Activated naive CD8-positive, alpha-beta T cell treated with anti-CD3 and anti-CD28 coated beads, Interleukin-2, amount 50 U/mL, for 24 hours (primary cell): ENCODE measurements at regions not wholly inside any gene's neighbourhood (a gene's known extent, or its start where the extent isn't known, plus 50 kb on each side); places are given as distances from the start of the nearest gene placed in this dataset.

Source experiments
- ATAC-seq: fragments of 150-1000 bp; cut with Tn5 transposase; one replicate; pipeline ENCODE4 v1.10.0; 2021
- DNase-seq: peaks from one replicate; pipeline ENCODE4 v3.0.0; 2021
- H3K27ac Mint-ChIP-seq: one replicate; pipeline ENCODE4 v1.8.0; 2021; ENCODE audit warnings: mild to moderate bottlenecking, mixed read lengths
- H3K27me3 Mint-ChIP-seq: one replicate; pipeline ENCODE4 v1.8.0; 2021; ENCODE audit warnings: mixed read lengths
- H3K36me3 Mint-ChIP-seq: one replicate; pipeline ENCODE4 v1.8.0; 2021; ENCODE audit warnings: low read depth, mixed read lengths
- H3K4me1 Mint-ChIP-seq: one replicate; pipeline ENCODE4 v1.8.0; 2021; ENCODE audit warnings: mixed read lengths
- H3K4me3 Mint-ChIP-seq: one replicate; pipeline ENCODE4 v1.8.0; 2021; ENCODE audit warnings: mild to moderate bottlenecking, moderate library complexity, mixed read lengths
- H3K9me3 Mint-ChIP-seq: one replicate; pipeline ENCODE4 v1.8.0; 2021; ENCODE audit warnings: mixed read lengths

DNA sequence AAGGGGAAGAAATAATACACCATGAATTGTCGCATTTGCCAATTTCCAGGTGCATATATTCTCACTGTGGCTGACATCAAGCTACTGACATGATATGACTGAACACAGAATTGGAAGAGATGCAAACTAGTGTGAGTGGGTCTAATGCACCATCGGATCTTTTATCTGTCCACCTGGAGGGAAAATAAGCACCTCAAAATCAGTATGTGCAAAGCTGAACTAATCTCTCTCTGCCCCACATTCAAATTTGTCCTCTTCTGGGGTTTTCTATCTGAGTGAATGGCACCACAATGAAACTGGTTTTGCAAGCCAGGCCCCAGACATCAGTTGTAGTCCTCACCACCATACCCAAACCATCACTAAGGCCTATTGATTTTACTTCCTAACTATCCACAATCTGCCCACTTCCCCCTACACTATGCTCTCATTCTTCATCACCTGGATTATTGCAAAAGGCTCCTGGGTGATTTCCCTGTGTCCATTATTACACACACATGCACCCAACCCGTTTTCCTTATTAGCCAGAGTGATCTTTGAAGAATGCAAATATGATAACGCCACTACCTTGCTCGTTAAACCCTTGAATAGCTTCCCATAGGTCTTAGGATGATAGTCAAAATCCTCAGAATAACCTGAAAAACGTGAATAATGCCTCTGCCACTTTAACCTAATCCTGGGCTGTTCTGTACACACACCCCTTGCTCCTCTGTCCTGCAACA lies 159.0 kb upstream of the GMDS start:
- H3K27me3 Mint-ChIP-seq: no peaks in the 10 kb centered on the region
- peaks cover 3% of the 10 kb centered on the region for H3K9me3 Mint-ChIP-seq
- ATAC-seq: no peak
- H3K4me1 Mint-ChIP-seq: no peaks in the 10 kb centered on the region
- H3K36me3 Mint-ChIP-seq: peaks cover 2% of the 10 kb centered on the region
- H3K4me3 Mint-ChIP-seq: no peak overlapping the region
- H3K27ac Mint-ChIP-seq: no peak overlapping the region
- DNase-seq: no peak

DNA sequence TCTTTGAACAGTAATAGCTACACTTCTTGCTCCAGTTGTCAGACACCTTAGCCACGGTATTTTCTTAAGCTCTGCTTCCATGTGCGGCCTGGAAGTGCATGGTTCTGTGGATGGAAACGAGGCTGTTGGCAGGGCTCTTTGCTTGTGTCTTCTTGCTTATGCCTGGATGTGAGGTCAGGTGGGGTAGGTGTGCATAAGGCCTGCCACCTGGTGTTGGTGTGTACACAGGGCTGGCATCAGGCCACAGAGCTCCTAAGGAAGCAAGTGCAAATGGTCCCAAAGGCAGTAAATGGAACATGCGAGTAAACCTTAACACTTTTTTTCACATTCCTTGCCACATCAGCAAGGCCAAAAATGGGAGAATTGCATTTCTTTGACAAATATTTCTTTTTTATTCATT lies 158.1 kb upstream of the GMDS start:
- no peak for ATAC-seq
- DNase-seq: no peak
- peaks cover 3% of the 10 kb centered on the region for H3K9me3 Mint-ChIP-seq
- H3K4me1 Mint-ChIP-seq: no peaks in the 10 kb centered on the region
- no peaks in the 10 kb centered on the region for H3K27me3 Mint-ChIP-seq
- no peak overlapping the region for H3K27ac Mint-ChIP-seq
- no peak overlapping the region for H3K4me3 Mint-ChIP-seq
- peaks cover 2% of the 10 kb centered on the region for H3K36me3 Mint-ChIP-seq

DNA sequence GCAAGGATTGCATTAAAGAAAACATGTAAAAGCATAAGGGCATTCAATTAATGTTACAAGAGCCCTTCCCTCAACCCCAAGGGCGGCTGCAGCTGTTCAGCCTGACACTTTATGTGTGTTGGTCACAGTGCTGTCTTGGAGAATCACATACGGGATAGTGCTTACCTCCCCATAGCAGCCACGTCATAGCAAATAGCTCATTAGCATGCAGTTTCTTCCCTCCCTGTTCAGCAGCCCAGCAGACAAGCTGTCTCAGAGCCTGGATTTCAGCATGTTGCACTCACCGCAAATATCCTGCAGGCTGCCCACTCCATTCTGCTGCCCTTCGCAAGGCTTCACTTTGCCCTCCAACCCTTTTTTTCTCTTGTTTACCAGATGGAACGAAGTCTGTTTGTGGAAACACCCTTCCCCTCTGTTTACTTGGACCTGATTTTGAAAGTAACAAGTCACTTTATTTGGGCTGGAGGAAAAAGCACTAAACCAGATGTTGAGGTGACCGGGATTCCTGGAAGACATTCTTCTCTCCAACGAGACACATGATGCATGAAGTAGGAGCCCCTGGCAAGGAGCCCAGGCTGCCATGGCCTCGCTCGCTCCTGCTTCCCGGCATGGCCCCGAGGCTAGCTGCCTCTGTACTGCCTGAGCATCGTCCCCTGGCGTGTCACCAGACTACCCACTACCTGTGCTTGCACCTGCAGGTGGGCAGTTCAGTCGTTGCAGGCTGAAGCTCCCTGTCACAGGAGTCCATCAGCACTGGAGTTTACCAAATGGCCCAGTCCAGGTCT lies 151.6 kb upstream of the GMDS start:
- Mint-ChIP-seq H3K27ac (no peak overlapping the region), H3K4me3 (no peak overlapping the region), H3K4me1 (no peaks in the 10 kb centered on the region), H3K27me3 (no peaks in the 10 kb centered on the region), H3K36me3 (peaks cover 3% of the 10 kb centered on the region), H3K9me3 (peaks cover 3% of the 10 kb centered on the region)
- DNase-seq: no peak
- no peak for ATAC-seq

DNA sequence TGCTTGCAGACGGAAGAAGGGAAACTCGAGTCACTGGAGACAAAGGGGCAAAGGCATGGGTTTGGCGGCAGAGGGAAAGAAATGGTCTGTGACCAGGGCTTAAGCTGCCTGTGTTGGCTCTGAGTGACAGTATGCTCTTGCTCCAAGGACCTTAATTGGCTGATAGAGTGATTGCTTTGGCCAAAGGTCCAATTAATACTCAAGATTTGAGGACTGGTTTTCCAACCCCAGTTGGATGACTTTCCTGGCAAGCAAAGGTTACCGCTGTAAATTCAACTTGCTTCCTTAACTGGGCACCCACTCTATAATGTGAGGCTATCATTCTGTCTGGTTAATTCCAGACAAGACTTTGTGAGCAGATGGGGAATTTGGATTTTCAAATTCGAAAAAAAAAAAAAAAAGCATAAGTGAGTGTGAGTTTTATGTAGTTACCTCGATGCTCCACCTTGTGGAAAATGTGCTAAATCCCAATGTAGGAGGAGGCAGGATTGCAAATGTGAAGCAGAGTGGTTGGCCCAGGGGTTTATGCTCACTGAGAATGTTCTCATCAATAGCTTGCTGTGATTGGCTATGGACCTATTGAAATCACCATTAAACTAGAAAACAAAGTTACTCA lies 150.7 kb upstream of the GMDS start:
- H3K27me3 Mint-ChIP-seq: no peaks in the 10 kb centered on the region
- DNase-seq (no peak), ATAC-seq (no peak)
- no peak overlapping the region for H3K4me3 Mint-ChIP-seq
- H3K4me1 Mint-ChIP-seq: no peaks in the 10 kb centered on the region
- peaks cover 3% of the 10 kb centered on the region for H3K36me3 Mint-ChIP-seq
- no peak overlapping the region for H3K27ac Mint-ChIP-seq
- H3K9me3 Mint-ChIP-seq: peaks cover 3% of the 10 kb centered on the region

DNA sequence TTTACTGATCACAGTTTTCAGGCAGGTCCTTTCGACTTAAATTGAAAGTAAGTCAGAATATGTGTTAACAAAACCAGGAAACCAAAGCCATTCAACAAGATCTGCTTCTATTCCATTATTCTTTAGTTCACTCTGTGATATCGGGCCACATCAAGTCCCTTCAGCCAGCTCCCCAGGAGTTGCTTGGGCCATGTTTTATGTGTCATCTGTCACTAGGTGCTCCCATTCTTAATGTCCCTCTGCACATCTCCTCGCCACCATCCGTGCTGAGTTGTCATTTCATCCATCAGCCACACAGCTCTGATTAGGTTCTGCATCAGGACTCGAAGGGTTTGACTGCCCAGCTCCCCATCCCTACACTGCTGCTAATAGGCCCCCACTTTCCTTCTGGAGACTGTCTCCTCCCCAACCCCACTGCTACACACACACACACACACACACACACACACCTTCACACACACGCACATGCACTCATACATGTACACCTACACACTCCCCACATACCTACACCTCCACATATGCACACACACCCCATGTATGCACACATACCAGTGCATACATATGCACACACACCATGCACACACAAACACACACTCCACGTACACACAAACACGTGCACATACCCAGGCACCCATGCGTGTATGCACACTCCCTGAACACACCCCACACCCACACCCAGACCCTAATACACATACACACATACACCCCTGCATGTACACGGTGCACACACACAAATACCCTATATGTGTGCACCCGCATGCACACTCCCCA lies 143.3 kb upstream of the GMDS start:
- Mint-ChIP-seq H3K27me3 (no peaks in the 10 kb centered on the region), H3K27ac (no peak overlapping the region), H3K4me1 (peaks cover 2% of the 10 kb centered on the region), H3K9me3 (peaks cover 11% of the 10 kb centered on the region), H3K4me3 (no peak overlapping the region), H3K36me3 (peaks cover 4% of the 10 kb centered on the region)
- ATAC-seq: no peak
- no peak for DNase-seq

DNA sequence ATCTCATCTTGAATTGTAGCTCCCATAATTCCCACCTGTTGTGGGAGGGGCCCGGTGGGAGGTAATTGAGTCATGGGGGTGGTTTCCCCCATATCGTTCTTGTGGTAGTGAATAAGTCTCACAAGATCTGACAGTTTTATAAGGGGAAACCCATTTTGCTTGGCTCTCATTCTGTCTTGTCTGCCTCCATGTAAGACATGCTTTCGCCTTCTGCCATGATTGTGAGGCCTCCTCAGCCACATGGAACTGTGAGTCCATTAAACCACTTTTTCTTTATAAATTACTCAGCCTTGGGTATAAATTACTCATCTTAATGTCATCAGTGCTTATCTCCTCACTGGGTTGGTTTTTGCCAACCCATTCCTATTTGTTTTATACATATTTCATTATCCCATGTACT lies 142.0 kb upstream of the GMDS start:
- Mint-ChIP-seq H3K4me3 (no peak overlapping the region), H3K36me3 (peaks cover 4% of the 10 kb centered on the region), H3K27ac (no peak overlapping the region), H3K27me3 (no peaks in the 10 kb centered on the region), H3K9me3 (peaks cover 11% of the 10 kb centered on the region), H3K4me1 (peaks cover 2% of the 10 kb centered on the region)
- ATAC-seq: peak; percentile 76
- peak; percentile 6 for DNase-seq

DNA sequence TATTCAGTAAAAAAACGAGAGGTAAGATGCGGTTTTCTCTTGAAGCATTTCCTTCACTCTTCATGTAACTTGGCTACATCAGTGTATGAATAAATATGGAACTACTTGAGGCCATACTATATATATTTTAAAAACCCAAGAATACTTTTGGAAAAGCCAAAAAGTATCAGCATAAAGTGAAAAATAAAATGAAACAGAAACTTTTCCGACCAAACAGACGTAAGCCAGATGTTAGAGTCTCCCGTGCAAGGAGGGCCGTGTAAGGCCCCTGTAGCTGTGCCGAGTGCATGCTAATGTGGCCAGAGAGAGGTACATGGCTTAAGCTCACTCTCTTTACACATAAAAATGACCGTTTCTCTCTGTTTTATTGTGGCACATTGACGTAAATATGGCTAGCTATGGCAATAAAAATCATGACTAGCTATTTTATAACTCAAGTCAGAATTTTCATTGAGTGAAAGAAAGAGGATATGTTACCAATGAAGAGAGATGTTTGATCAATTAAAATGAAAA lies 140.1 kb upstream of the GMDS start:
- DNase-seq: no peak
- Mint-ChIP-seq H3K4me1 (peaks cover 2% of the 10 kb centered on the region), H3K9me3 (peaks cover 11% of the 10 kb centered on the region), H3K4me3 (no peak overlapping the region), H3K27ac (no peak overlapping the region), H3K27me3 (no peaks in the 10 kb centered on the region), H3K36me3 (peaks cover 4% of the 10 kb centered on the region)
- no peak for ATAC-seq

DNA sequence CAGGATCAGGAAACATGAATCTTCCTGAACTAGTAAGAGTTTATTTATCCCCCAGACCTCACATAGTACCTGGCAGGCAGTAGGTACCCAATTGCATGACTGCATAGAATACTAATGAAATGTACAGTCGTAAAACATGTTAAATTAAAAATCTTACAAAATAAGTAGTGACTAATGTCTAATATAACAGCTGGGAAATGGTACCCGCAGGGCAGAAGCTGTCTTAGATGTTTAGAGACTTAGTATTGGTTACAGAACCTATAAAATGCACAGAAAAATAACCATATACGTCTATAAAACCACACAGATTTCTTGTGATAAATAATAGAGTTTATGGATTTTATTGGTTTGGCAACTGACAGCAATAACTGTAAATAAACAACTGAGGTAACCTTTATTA lies 139.1 kb upstream of the GMDS start:
- peaks cover 2% of the 10 kb centered on the region for H3K4me1 Mint-ChIP-seq
- peaks cover 4% of the 10 kb centered on the region for H3K36me3 Mint-ChIP-seq
- H3K27ac Mint-ChIP-seq: no peak overlapping the region
- H3K27me3 Mint-ChIP-seq: no peaks in the 10 kb centered on the region
- DNase-seq: no peak
- H3K4me3 Mint-ChIP-seq: no peak overlapping the region
- no peak for ATAC-seq
- H3K9me3 Mint-ChIP-seq: peaks cover 11% of the 10 kb centered on the region

DNA sequence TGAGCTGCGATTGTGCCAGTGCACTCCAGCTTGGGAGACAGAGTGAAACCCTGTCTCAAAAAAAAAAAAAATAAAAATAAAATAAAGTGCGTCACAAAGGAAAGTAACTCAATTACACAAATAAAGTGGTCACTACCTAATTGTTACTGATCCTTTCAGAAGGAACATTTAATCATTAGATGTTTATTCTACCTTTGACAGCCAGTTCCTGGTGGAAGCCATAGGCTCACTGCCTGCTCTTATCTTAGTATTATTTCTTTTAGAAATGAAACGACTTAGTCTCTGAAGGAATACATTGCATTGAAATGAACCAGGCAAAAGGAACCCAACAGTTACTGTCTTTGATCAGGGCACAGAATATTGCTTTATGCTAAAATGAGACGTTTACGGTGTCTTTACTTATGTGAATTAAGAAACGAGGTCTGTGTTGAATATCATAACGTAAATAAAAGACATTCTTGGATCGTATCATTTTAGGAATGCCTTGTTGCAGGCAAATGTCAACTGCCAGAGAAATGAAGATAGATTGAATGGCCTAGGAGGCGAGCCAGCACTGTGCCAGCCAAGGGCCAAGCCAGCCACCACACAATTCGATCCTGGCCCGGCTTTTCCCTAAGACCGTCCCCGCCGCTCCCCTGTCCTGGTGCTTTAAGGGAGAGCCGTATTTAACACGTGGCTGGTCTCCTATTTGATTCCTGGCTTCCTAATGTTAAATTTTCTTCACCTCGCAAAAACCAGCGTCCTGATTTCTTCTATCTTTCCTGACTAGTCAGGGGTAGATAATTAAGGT lies 136.7 kb upstream of the GMDS start:
- H3K27ac Mint-ChIP-seq: no peak overlapping the region
- H3K4me1 Mint-ChIP-seq: no peaks in the 10 kb centered on the region
- no peak overlapping the region for H3K4me3 Mint-ChIP-seq
- no peak for DNase-seq
- no peak for ATAC-seq
- H3K9me3 Mint-ChIP-seq: peaks cover 4% of the 10 kb centered on the region
- H3K27me3 Mint-ChIP-seq: no peaks in the 10 kb centered on the region
- peaks cover 3% of the 10 kb centered on the region for H3K36me3 Mint-ChIP-seq

DNA sequence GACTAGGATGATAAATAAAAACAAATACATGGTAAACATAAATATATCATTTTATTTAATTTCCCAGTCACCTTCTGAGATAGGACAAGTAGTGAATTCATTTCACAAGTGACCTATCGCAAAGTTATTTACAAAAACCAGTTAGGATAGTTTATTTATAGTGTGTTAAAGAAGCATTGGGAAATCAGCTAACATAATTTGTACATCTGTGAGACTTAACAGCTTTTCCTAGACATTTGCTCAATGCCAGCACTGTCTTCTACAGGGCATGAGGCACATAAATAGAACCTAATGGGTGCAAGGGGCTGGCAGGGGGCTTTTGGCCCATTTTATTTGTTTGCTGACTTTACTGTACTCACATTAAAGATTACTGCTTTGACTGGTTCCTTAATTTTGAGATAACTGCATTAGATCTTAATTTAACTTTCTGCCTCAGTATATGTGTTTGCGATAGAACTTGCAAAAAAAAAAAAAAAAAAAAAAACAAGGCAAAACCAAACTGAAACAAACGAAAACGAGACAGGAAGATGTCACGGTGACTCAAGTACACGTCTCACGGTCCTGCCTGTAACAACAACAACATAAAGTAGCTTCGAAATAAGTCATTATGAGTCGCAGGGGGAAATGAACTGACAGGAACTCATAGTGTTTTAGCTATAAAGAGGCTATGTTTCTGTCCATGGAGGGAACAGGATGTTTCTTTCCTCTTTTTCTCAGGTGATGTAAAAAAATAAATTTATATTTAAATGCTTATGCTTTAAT lies 133.7 kb upstream of the GMDS start:
- ATAC-seq: peak; percentile 46
- H3K36me3 Mint-ChIP-seq: no peaks in the 10 kb centered on the region

DNA sequence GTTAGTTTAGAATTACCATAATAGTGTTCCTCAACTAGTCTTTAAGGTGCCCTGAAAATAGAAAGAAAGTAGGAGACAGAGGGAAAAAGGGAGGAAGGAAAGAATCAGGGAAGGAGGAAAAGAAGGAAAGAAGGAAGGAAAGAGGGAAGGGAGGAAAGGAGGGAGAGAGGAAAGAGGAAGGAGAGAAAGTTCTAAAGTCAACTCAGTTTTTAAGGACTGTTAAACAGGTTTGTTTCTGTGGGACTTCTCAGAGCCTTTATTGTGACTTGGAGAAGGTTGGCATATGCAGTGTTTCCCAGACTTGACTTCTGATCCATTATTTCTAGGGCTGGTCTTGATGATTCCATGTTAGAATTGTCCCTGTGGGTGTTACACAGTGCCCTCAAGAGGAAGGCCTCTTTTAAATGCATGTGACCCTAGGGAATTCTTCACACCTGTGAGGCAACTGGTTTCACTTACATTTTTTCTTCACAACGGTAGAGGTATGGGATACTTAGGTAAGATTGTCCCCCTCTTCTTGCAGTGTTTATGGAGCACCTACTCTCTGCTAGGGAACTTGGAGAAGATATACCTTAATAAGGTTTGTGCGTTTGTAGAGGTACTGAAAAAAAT lies 132.7 kb upstream of the GMDS start:
- Mint-ChIP-seq H3K4me1 (no peaks in the 10 kb centered on the region), H3K27me3 (no peaks in the 10 kb centered on the region), H3K36me3 (no peaks in the 10 kb centered on the region), H3K27ac (no peak overlapping the region), H3K4me3 (no peak overlapping the region), H3K9me3 (no peaks in the 10 kb centered on the region)
- ATAC-seq (no peak), DNase-seq (no peak)

More for the DNA sequence above, 133.7 kb upstream of the GMDS start:
- Mint-ChIP-seq H3K27ac (no peak overlapping the region), H3K4me3 (no peak overlapping the region), H3K4me1 (no peaks in the 10 kb centered on the region), H3K9me3 (no peaks in the 10 kb centered on the region), H3K27me3 (no peaks in the 10 kb centered on the region)
- DNase-seq: no peak

DNA sequence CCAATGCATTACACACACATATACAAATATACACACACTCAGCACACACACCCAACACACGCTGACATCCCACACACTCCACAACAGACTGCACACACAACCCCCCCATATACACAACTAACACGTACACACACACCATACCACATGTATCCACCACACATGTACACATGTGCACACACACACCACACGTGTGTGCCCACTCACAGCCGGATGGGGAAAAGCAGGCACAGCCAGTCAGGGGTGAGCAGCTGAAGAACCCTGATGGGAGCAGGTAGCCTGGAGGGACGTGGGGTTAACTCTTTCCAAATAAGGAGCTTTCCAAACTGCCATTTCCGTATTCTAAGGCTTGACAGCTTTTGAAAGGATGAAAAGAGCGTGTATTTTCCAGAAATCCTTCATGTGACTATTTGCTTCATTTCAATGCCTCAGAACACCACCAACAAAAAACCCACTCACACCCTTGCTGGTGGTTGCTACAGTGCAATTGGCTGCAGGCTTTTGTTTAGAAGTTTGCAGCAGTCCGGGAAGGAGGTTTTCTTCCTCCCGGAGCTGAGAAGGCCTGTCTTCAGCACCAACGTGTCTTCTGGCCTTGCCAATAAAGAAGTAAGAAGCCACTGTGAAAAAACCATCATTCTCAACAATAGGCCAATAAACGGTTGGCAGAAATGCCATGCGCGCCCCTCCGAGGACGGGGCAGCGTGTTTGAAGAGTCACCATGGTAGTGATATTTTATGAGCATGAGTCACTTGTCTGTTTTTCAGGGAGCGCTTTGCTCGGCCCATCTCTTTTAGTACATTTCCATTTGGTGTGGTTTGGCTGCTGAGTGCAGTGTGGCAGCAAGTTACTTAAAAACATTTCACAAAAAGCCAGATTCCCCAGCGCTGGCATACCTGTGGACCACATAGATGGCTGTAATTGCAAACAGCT lies 131.3 kb upstream of the GMDS start:
- Mint-ChIP-seq H3K27me3 (no peaks in the 10 kb centered on the region), H3K27ac (no peak overlapping the region), H3K4me1 (no peaks in the 10 kb centered on the region), H3K36me3 (no peaks in the 10 kb centered on the region), H3K4me3 (no peak overlapping the region), H3K9me3 (no peaks in the 10 kb centered on the region)
- DNase-seq: no peak
- no peak for ATAC-seq
